ENCODE measurements at regions not wholly inside any gene's neighbourhood (a gene's known extent, or its start where the extent isn't known, plus 50 kb on each side); places are given as distances from the start of the nearest gene placed in this dataset.

DNA sequence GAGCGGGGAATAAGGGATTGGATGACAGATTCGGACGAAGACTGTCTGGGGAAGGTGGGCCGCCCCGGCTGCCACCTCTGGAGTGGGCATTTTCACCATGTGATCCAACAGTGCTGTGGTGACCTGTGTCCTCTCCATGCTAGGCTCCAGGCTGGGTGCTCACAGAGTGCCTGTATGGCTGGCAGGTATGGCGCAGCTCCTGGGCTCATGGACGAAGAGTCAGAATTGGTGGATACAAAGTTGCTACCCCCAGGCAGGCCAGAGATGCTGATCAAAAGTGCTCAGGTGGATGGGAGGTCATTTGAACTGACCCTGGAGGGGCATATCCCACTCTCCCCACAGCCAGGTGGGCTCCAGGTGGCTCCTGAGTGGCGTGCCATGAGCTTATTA lies 111.3 kb upstream of the UQCRFS1 start:
- Mint-ChIP-seq H3K27ac (ENCODE audit: unreplicated experiment) (no peak overlapping the region), H3K4me1 (ENCODE audit: unreplicated experiment) (no peaks in the 10 kb centered on the region), H3K36me3 (ENCODE audit: unreplicated experiment) (no peaks in the 10 kb centered on the region), H3K9me3 (ENCODE audit: unreplicated experiment) (peaks cover 23% of the 10 kb centered on the region), H3K4me3 (ENCODE audit: unreplicated experiment) (no peak overlapping the region), H3K27me3 (ENCODE audit: unreplicated experiment) (no peaks in the 10 kb centered on the region)
- TF ChIP-seq, protein P1, sequence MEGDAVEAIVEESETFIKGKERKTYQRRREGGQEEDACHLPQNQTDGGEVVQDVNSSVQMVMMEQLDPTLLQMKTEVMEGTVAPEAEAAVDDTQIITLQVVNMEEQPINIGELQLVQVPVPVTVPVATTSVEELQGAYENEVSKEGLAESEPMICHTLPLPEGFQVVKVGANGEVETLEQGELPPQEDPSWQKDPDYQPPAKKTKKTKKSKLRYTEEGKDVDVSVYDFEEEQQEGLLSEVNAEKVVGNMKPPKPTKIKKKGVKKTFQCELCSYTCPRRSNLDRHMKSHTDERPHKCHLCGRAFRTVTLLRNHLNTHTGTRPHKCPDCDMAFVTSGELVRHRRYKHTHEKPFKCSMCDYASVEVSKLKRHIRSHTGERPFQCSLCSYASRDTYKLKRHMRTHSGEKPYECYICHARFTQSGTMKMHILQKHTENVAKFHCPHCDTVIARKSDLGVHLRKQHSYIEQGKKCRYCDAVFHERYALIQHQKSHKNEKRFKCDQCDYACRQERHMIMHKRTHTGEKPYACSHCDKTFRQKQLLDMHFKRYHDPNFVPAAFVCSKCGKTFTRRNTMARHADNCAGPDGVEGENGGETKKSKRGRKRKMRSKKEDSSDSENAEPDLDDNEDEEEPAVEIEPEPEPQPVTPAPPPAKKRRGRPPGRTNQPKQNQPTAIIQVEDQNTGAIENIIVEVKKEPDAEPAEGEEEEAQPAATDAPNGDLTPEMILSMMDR (IDR thresholded peaks at IDR 0.05) = no peak
- DNase-seq (ENCODE audit: extremely low spot score, unreplicated experiment) = peak; percentile 59

DNA sequence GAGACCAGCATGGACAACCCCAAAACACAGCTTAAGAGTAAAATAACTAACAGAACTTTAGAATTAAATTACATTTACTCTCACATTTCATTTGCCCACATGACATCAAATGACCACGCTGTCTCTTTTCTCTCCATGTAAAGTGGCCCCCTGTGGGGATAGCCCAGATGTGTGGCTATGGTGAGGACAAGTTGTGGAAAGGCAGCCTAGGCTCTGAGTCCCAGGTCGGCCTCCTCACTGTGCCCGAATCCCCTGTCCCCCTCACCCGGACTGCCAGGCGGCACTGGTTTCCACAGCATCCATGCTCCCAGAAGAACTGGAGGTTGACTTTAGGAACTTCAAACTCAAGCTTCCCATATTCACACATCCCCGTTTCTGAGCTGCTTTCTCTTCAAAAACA lies 111.8 kb upstream of the UQCRFS1 start:
- Mint-ChIP-seq H3K9me3 (ENCODE audit: unreplicated experiment) (peaks cover 23% of the 10 kb centered on the region), H3K4me3 (ENCODE audit: unreplicated experiment) (no peak overlapping the region), H3K36me3 (ENCODE audit: unreplicated experiment) (no peaks in the 10 kb centered on the region), H3K27ac (ENCODE audit: unreplicated experiment) (no peak overlapping the region), H3K27me3 (ENCODE audit: unreplicated experiment) (no peaks in the 10 kb centered on the region), H3K4me1 (ENCODE audit: unreplicated experiment) (no peaks in the 10 kb centered on the region)
- DNase-seq (ENCODE audit: extremely low spot score, unreplicated experiment) = peak; percentile 66
- TF ChIP-seq, protein P1 (IDR thresholded peaks at IDR 0.05) = no peak

DNA sequence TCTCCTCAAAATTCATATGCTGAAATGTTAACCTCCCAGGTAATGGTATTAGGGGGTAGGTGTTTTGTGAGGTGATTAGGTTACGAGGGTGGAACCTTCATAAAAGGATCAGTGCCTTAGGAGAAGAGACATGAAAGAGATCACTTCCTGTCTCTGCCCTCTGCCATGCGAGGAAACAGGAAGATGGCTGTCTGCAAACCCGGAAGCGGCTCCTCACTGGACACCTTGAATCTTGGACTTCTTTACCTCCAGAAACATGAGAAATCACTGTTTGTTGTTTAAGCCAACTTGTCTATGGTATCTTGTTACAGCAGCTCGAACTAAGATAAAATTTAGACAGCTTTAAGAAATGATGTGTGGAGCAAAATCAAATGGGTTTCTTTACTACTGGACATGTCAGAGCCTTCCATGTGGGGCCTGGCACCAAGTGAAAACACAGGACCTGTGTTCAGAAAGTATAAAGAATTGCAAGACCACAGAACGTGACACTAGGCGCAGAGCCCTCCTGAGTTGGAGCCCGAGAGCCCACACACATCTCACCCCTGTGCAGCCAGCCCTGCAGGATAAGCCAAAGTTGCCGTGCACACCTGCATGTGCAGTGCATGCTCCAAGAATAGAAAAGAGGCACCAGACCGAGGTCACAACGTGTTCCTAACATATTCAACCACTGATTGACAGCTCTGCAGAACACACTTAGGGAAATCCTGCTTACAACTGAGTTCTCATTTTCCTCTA lies 112.5 kb upstream of the UQCRFS1 start:
- Mint-ChIP-seq H3K9me3 (ENCODE audit: unreplicated experiment) (peaks cover 23% of the 10 kb centered on the region), H3K27ac (ENCODE audit: unreplicated experiment) (no peak overlapping the region), H3K4me3 (ENCODE audit: unreplicated experiment) (no peak overlapping the region), H3K4me1 (ENCODE audit: unreplicated experiment) (no peaks in the 10 kb centered on the region), H3K36me3 (ENCODE audit: unreplicated experiment) (no peaks in the 10 kb centered on the region), H3K27me3 (ENCODE audit: unreplicated experiment) (no peaks in the 10 kb centered on the region)
- TF ChIP-seq, protein P1 (IDR thresholded peaks at IDR 0.05) = no peak
- peak; percentile 78 for DNase-seq (ENCODE audit: extremely low spot score, unreplicated experiment)

DNA sequence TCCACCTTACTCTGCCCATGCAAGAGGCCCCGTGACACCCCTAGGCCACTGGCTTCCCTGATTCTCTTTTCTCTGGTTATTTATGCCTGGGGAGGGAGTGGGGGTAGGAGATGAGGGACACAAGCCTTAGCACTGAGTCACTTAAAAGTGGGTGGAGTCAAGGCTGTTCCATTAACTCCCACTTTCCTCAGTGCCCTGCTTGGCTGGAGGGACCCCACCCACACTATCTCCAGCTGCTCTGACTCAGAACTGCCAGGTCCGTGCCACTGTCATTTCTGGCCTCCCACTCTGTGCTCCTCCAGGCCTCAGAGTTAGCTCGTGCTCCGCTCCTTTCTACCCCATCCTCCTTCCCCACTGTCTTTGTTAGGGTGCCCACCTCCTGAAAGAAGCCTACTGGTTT lies 113.4 kb upstream of the UQCRFS1 start:
- Mint-ChIP-seq H3K4me3 (ENCODE audit: unreplicated experiment) (no peak overlapping the region), H3K9me3 (ENCODE audit: unreplicated experiment) (peaks cover 28% of the 10 kb centered on the region), H3K36me3 (ENCODE audit: unreplicated experiment) (no peaks in the 10 kb centered on the region), H3K4me1 (ENCODE audit: unreplicated experiment) (no peaks in the 10 kb centered on the region), H3K27me3 (ENCODE audit: unreplicated experiment) (no peaks in the 10 kb centered on the region), H3K27ac (ENCODE audit: unreplicated experiment) (no peak overlapping the region)
- TF ChIP-seq, protein P1 (IDR thresholded peaks at IDR 0.05) = no peak
- DNase-seq (ENCODE audit: extremely low spot score, unreplicated experiment) = no peak

DNA sequence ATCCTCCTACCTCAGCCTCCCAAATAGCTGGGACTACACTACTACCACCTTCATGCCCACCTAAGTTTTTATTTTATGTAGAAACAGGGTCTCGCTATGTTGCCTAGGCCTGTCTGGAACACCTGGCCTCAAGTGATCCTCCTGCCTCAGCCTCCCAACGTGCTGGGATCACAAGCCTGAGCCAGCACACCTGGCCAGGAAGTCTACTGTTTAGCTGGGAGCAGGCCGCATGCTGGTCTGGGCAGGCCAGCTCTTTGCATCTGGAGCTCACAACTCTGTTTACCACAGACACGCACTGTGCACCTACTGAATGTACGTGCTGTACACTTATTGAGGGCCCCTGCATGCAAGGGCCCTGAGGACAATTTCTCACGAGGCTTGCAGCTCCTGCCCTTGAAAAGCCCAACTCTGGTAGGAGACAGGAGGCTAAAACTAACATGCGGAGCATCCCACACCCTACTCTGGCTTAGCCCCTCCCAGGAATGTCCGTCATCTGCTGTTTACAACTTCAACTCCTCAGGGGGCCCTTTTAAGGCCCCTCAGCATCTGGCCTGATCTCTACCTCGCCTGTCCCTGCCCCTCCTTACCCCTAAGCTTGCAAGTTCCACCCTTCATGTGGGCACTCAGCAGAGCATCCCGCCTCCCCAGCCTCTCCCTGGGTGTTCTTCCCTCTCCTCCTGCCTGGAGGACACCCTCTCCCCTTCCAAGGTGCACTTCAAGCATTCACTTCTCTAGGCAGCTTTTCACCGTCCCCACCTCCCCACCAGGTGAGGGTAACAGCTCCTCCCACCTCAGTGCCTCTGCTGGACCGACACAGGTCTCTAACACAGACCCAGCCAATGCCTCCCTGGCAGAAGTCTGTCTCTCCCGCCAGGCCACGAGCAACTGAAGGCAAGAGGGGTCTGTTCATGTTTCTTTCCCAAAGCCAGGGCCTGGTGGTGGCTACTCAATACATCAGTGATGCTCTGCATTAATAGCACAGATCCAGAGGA lies 114.2 kb upstream of the UQCRFS1 start:
- peaks cover 28% of the 10 kb centered on the region for H3K9me3 Mint-ChIP-seq (ENCODE audit: unreplicated experiment)
- H3K4me1 Mint-ChIP-seq (ENCODE audit: unreplicated experiment) = no peaks in the 10 kb centered on the region
- DNase-seq (ENCODE audit: extremely low spot score, unreplicated experiment) = peak; percentile 76
- no peaks in the 10 kb centered on the region for H3K36me3 Mint-ChIP-seq (ENCODE audit: unreplicated experiment)
- no peaks in the 10 kb centered on the region for H3K27me3 Mint-ChIP-seq (ENCODE audit: unreplicated experiment)
- TF ChIP-seq, protein P1 (IDR thresholded peaks at IDR 0.05) = no peak
- no peak overlapping the region for H3K27ac Mint-ChIP-seq (ENCODE audit: unreplicated experiment)
- no peak overlapping the region for H3K4me3 Mint-ChIP-seq (ENCODE audit: unreplicated experiment)

Data from osteocyte (in vitro differentiated cells).